CD4-positive, alpha-beta T cell (primary cell): ENCODE measurements at regions not wholly inside any gene's neighbourhood (a gene's known extent, or its start where the extent isn't known, plus 50 kb on each side); places are given as distances from the start of the nearest gene placed in this dataset.

ENCODE experiments used
- ATAC-seq: fragments of 200-7000 bp; cut with Tn5 transposase; one replicate; pipeline ENCODE4 v1.10.0; 2022; ENCODE audit warnings: mild to moderate bottlenecking; ENCODE audit not compliant: poor library complexity
- CTCF ChIA-PET: fragments of 350-600 bp; sonication (Branson Sonifier 250); formaldehyde crosslinking; loops from one replicate; lab custom pipeline; 2021; ENCODE audit warnings: antibody characterized with exemption, inconsistent platforms; lab: Charles Lee
- POLR2A ChIA-PET: fragments of 350-600 bp; sonication (Branson Sonifier 250); formaldehyde crosslinking; loops from one replicate; lab custom pipeline; 2021; ENCODE audit warnings: antibody characterized with exemption, inconsistent platforms; lab: Charles Lee
- DNase-seq, 14 experiments: peaks; one replicate each; pipeline ENCODE4 v3.0.0-alpha.2; 2013 to 2020; ENCODE audit warnings: mixed read lengths in 2 of 14
- H3K27ac ChIP-seq, 2 donors: one replicate each; pipeline versions ENCODE4 v1.5.1 to v1.7.0; 2013; ENCODE audit warnings: low read length in 2 of 2, low read depth in 1 of 2, mild to moderate bottlenecking in 1 of 2
- H3K27me3 ChIP-seq, 2 experiments: 1 replicate in 1 of 2; 2 replicates in 1 of 2; pipeline versions ENCODE4 v1.6.1 to v1.7.0; 2013; ENCODE audit warnings: low read length in 2 of 2, control low read depth in 1 of 2, mild to moderate bottlenecking in 1 of 2, moderate library complexity in 1 of 2; ENCODE audit not compliant: insufficient read depth in 2 of 2, control insufficient read depth in 1 of 2
- H3K36me3 ChIP-seq: one replicate; pipeline ENCODE4 v1.6.1; 2013; ENCODE audit warnings: low read length, control low read depth; ENCODE audit not compliant: insufficient read depth
- H3K4me1 ChIP-seq: one replicate; pipeline ENCODE4 v1.6.1; 2013; ENCODE audit warnings: low read length, control low read depth; ENCODE audit not compliant: insufficient read depth
- H3K4me3 ChIP-seq: one replicate; pipeline ENCODE4 v1.5.1; 2013; ENCODE audit warnings: mild to moderate bottlenecking, low read length, moderate library complexity
- H3K9me3 ChIP-seq, 2 experiments: 1 replicate in 1 of 2; 2 replicates in 1 of 2; pipeline versions ENCODE4 v1.6.1 to v1.7.0; 2013; ENCODE audit warnings: low read length in 2 of 2, mild to moderate bottlenecking in 2 of 2, control low read depth in 1 of 2, moderate library complexity in 1 of 2; ENCODE audit not compliant: control insufficient read depth in 1 of 2, insufficient read depth in 1 of 2
- H3K27ac Mint-ChIP-seq: one replicate; pipeline ENCODE4 v1.8.0; 2020; ENCODE audit warnings: mixed read lengths
- H3K27me3 Mint-ChIP-seq: one replicate; pipeline ENCODE4 v1.8.0; 2021; ENCODE audit warnings: mixed read lengths
- H3K36me3 Mint-ChIP-seq: one replicate; pipeline ENCODE4 v1.8.0; 2021; ENCODE audit warnings: low read depth, mixed read lengths
- H3K4me1 Mint-ChIP-seq: one replicate; pipeline ENCODE4 v1.8.0; 2021; ENCODE audit warnings: low read depth, mixed read lengths
- H3K4me3 Mint-ChIP-seq: one replicate; pipeline ENCODE4 v1.8.0; 2020; ENCODE audit warnings: mild to moderate bottlenecking, mixed read lengths
- H3K9me3 Mint-ChIP-seq: one replicate; pipeline ENCODE4 v1.8.0; 2020; ENCODE audit warnings: mixed read lengths
- CTCF ChIP-seq: fragments of 200-600 bp; IDR thresholded peaks from one replicate; pipeline ENCODE4 v1.8.0; 2022; ENCODE audit warnings: antibody characterized with exemption, mild to moderate bottlenecking
- intact Hi-C, 2 experiments: fragments of 100-400 bp; cut with DNase I in 1 of 2; cut with micrococcal nuclease in 1 of 2; formaldehyde crosslinking; loops; one replicate each; pipeline versions ENCODE4 v1.15.1 to v1.9.0; 2023 to 2025; cut with DNase I, micrococcal nuclease

DNA sequence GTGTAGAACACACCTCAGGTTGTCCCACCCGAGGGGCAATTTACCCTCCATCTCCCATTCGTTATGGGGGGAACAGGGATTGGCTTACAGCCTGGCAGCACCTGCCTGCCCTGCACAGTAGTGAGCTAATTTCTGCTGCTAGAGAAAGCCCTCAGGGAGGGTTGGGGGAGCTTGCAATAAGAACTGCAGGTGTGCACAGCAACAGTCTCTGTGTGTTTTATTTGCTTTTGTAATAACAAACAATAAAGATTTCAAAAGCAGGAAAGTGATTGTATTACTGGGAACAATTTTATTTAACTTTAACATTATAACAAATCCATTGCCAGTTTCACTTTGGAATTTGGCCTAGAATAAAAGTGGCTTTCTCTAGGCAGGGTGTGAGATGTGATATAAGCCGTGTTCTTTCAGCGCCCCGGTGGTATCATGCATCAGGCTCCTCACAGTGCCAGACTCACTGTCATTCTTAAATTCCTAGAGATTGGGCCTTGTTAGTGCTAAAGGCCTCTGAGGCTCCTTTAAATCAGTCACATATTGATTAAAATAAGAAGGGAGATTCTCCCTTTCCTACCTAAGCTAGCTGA lies 81.1 kb downstream of the RMI1 start:
- peaks cover 0 to 15% of the 10 kb centered on the region in 2 experiments for H3K27me3 ChIP-seq
- H3K36me3 ChIP-seq, result no peaks in the 10 kb centered on the region
- H3K27ac ChIP-seq, result no peak overlapping the region
- intact Hi-C loops, result no loop called here
- H3K9me3 Mint-ChIP-seq, result no peaks in the 10 kb centered on the region
- H3K4me3 Mint-ChIP-seq, result no peak overlapping the region
- DNase-seq, result no peak
- peaks cover 17% of the 10 kb centered on the region for H3K27me3 Mint-ChIP-seq
- ChIA-PET CTCF (no interaction called here), POLR2A (no interaction called here)
- TF ChIP-seq CTCF, result no peak
- no peak for ATAC-seq
- no peaks in the 10 kb centered on the region for H3K36me3 Mint-ChIP-seq
- H3K4me3 ChIP-seq, result no peak overlapping the region
- no peak overlapping the region for H3K27ac Mint-ChIP-seq
- H3K4me1 Mint-ChIP-seq, result no peaks in the 10 kb centered on the region
- no peaks in the 10 kb centered on the region for H3K4me1 ChIP-seq
- no peaks in the 10 kb centered on the region for H3K9me3 ChIP-seq

- no peak for ATAC-seq
- Histone ChIP-seq H3K27ac (no peak overlapping the region), H3K9me3 (no peaks in the 10 kb centered on the region), H3K27me3 (peaks cover 0 to 15% of the 10 kb centered on the region in 2 experiments), H3K4me1 (no peaks in the 10 kb centered on the region), H3K36me3 (no peaks in the 10 kb centered on the region), H3K4me3 (no peak overlapping the region)
- intact Hi-C loops, result no loop called here
- ChIA-PET CTCF (no interaction called here), POLR2A (no interaction called here)
- H3K36me3 Mint-ChIP-seq, result no peaks in the 10 kb centered on the region
- DNase-seq, result no peak
- H3K27me3 Mint-ChIP-seq, result peaks cover 17% of the 10 kb centered on the region
- H3K9me3 Mint-ChIP-seq, result no peaks in the 10 kb centered on the region
- H3K4me3 Mint-ChIP-seq, result no peak overlapping the region
- no peak for TF ChIP-seq CTCF
- H3K27ac Mint-ChIP-seq, result no peak overlapping the region
- H3K4me1 Mint-ChIP-seq, result no peaks in the 10 kb centered on the region
Observed at GRCh38 chr9:84062538-84062937, 81.9 kb downstream of the RMI1 start.

- H3K4me3 Mint-ChIP-seq, result no peak overlapping the region
- Histone ChIP-seq H3K9me3 (no peaks in the 10 kb centered on the region), H3K4me3 (no peak overlapping the region), H3K27ac (no peak overlapping the region), H3K36me3 (no peaks in the 10 kb centered on the region), H3K27me3 (no peaks in the 10 kb centered on the region), H3K4me1 (no peaks in the 10 kb centered on the region)
- DNase-seq (no peak), ATAC-seq (no peak)
- no peaks in the 10 kb centered on the region for H3K36me3 Mint-ChIP-seq
- H3K4me1 Mint-ChIP-seq, result no peaks in the 10 kb centered on the region
- CTCF ChIA-PET, result no interaction called here
- POLR2A ChIA-PET, result no interaction called here
- no peaks in the 10 kb centered on the region for H3K27me3 Mint-ChIP-seq
- H3K27ac Mint-ChIP-seq, result no peak overlapping the region
- H3K9me3 Mint-ChIP-seq, result no peaks in the 10 kb centered on the region
- intact Hi-C loops, result no loop called here
- TF ChIP-seq CTCF, result no peak
Observed at GRCh38 chr9:84067821-84068220, 87.2 kb downstream of the RMI1 start.
